ENCODE measurements at regions not wholly inside any gene's neighbourhood (a gene's known extent, or its start where the extent isn't known, plus 50 kb on each side); places are given as distances from the start of the nearest gene placed in this dataset.

GRCh38 chr2:146244131-146244530 is 1600.7 kb upstream of the ACVR2A start:
- Mint-ChIP-seq H3K4me3 (no peak overlapping the region), H3K27ac (no peak overlapping the region), H3K9me3 (no peaks in the 10 kb centered on the region), H3K4me1 (no peaks in the 10 kb centered on the region), H3K36me3 (no peaks in the 10 kb centered on the region), H3K27me3 (no peaks in the 10 kb centered on the region)

GRCh38 chr2:146241023-146241422 is 1603.8 kb upstream of the ACVR2A start:
- no peaks in the 10 kb centered on the region for H3K4me1 Mint-ChIP-seq
- H3K9me3 Mint-ChIP-seq, result no peaks in the 10 kb centered on the region
- no peak overlapping the region for H3K4me3 Mint-ChIP-seq
- H3K36me3 Mint-ChIP-seq, result no peaks in the 10 kb centered on the region
- H3K27me3 Mint-ChIP-seq, result no peaks in the 10 kb centered on the region
- no peak overlapping the region for H3K27ac Mint-ChIP-seq

GRCh38 chr2:146240391-146240790 is 1604.4 kb upstream of the ACVR2A start:
- Mint-ChIP-seq H3K27me3 (no peaks in the 10 kb centered on the region), H3K27ac (no peak overlapping the region), H3K4me3 (no peak overlapping the region), H3K4me1 (no peaks in the 10 kb centered on the region), H3K9me3 (no peaks in the 10 kb centered on the region), H3K36me3 (no peaks in the 10 kb centered on the region)

- Mint-ChIP-seq H3K27me3 (no peaks in the 10 kb centered on the region), H3K4me3 (no peak overlapping the region), H3K27ac (no peak overlapping the region), H3K36me3 (no peaks in the 10 kb centered on the region), H3K4me1 (no peaks in the 10 kb centered on the region), H3K9me3 (no peaks in the 10 kb centered on the region)
These were observed 1605.3 kb upstream of the ACVR2A start for GRCh38 chr2:146239392-146240135.

GRCh38 chr2:146238254-146238966 is 1606.4 kb upstream of the ACVR2A start:
- H3K27me3 Mint-ChIP-seq, result no peaks in the 10 kb centered on the region
- no peak overlapping the region for H3K4me3 Mint-ChIP-seq
- H3K27ac Mint-ChIP-seq, result no peak overlapping the region
- no peaks in the 10 kb centered on the region for H3K36me3 Mint-ChIP-seq
- H3K4me1 Mint-ChIP-seq, result no peaks in the 10 kb centered on the region
- no peaks in the 10 kb centered on the region for H3K9me3 Mint-ChIP-seq

GRCh38 chr2:146235158-146235557 is 1609.7 kb upstream of the ACVR2A start:
- H3K36me3 Mint-ChIP-seq, result peaks cover 1% of the 10 kb centered on the region
- H3K27ac Mint-ChIP-seq, result no peak overlapping the region
- no peaks in the 10 kb centered on the region for H3K27me3 Mint-ChIP-seq
- H3K4me1 Mint-ChIP-seq, result no peaks in the 10 kb centered on the region
- no peak overlapping the region for H3K4me3 Mint-ChIP-seq
- peaks cover 0 to 1% (median 0%) of the 10 kb centered on the region in 3 donors for H3K9me3 Mint-ChIP-seq

GRCh38 chr2:146229508-146230155 is 1615.2 kb upstream of the ACVR2A start:
- H3K27me3 Mint-ChIP-seq, result no peaks in the 10 kb centered on the region
- no peak overlapping the region for H3K27ac Mint-ChIP-seq
- peaks cover 0 to 1% (median 0%) of the 10 kb centered on the region in 3 donors for H3K9me3 Mint-ChIP-seq
- H3K4me3 Mint-ChIP-seq, result no peak overlapping the region
- H3K4me1 Mint-ChIP-seq, result peaks cover 2 to 10% (median 10%) of the 10 kb centered on the region in 3 donors
- peaks cover 1% of the 10 kb centered on the region for H3K36me3 Mint-ChIP-seq

GRCh38 chr2:146228466-146229058 is 1616.3 kb upstream of the ACVR2A start:
- Mint-ChIP-seq H3K9me3 (peaks cover 0 to 1% (median 0%) of the 10 kb centered on the region in 3 donors), H3K36me3 (peaks cover 1% of the 10 kb centered on the region), H3K27me3 (no peaks in the 10 kb centered on the region), H3K4me1 (peaks cover 2 to 10% (median 10%) of the 10 kb centered on the region in 3 donors), H3K4me3 (no peak overlapping the region), H3K27ac (no peak overlapping the region)

- H3K27ac Mint-ChIP-seq, result no peak overlapping the region
- H3K4me3 Mint-ChIP-seq, result no peak overlapping the region
- peaks cover 0 to 1% (median 0%) of the 10 kb centered on the region in 3 donors for H3K9me3 Mint-ChIP-seq
- peaks cover 2 to 10% (median 10%) of the 10 kb centered on the region in 3 donors for H3K4me1 Mint-ChIP-seq
- H3K27me3 Mint-ChIP-seq, result no peaks in the 10 kb centered on the region
- H3K36me3 Mint-ChIP-seq, result peaks cover 1% of the 10 kb centered on the region
These were observed 1616.8 kb upstream of the ACVR2A start for GRCh38 chr2:146228020-146228393.

GRCh38 chr2:146227152-146228019 is 1617.4 kb upstream of the ACVR2A start:
- Mint-ChIP-seq H3K27ac (no peak overlapping the region), H3K4me1 (peaks cover 2 to 10% (median 10%) of the 10 kb centered on the region in 3 donors), H3K27me3 (no peaks in the 10 kb centered on the region), H3K9me3 (no peaks in the 10 kb centered on the region), H3K36me3 (no peaks in the 10 kb centered on the region), H3K4me3 (no peak overlapping the region)

GRCh38 chr2:146226077-146226476 is 1618.8 kb upstream of the ACVR2A start:
- Mint-ChIP-seq H3K27me3 (no peaks in the 10 kb centered on the region), H3K4me3 (no peak overlapping the region), H3K9me3 (no peaks in the 10 kb centered on the region), H3K27ac (no peak overlapping the region), H3K36me3 (no peaks in the 10 kb centered on the region), H3K4me1 (peaks cover 2 to 10% (median 10%) of the 10 kb centered on the region in 3 donors)

- H3K27ac Mint-ChIP-seq, result no peak overlapping the region
- peaks cover 0 to 3% (median 0%) of the 10 kb centered on the region in 3 donors for H3K4me1 Mint-ChIP-seq
- H3K4me3 Mint-ChIP-seq, result no peak overlapping the region
- H3K36me3 Mint-ChIP-seq, result no peaks in the 10 kb centered on the region
- no peaks in the 10 kb centered on the region for H3K9me3 Mint-ChIP-seq
- H3K27me3 Mint-ChIP-seq, result no peaks in the 10 kb centered on the region
These were observed 1623.0 kb upstream of the ACVR2A start for GRCh38 chr2:146221826-146222225.

- Mint-ChIP-seq H3K27me3 (no peaks in the 10 kb centered on the region), H3K4me3 (no peak overlapping the region), H3K4me1 (no peaks in the 10 kb centered on the region), H3K9me3 (no peaks in the 10 kb centered on the region), H3K27ac (no peak overlapping the region), H3K36me3 (no peaks in the 10 kb centered on the region)
These were observed 1623.9 kb upstream of the ACVR2A start for GRCh38 chr2:146220957-146221356.

GRCh38 chr2:146214394-146214929 is 1630.4 kb upstream of the ACVR2A start:
- peaks cover 0 to 6% (median 4%) of the 10 kb centered on the region in 3 donors for H3K9me3 Mint-ChIP-seq
- H3K27me3 Mint-ChIP-seq, result no peaks in the 10 kb centered on the region
- no peaks in the 10 kb centered on the region for H3K4me1 Mint-ChIP-seq
- H3K4me3 Mint-ChIP-seq, result no peak overlapping the region
- H3K27ac Mint-ChIP-seq, result no peak overlapping the region
- no peaks in the 10 kb centered on the region for H3K36me3 Mint-ChIP-seq
